ES-I3 (cell line): ENCODE measurements at regions not wholly inside any gene's neighbourhood (a gene's known extent, or its start where the extent isn't known, plus 50 kb on each side); places are given as distances from the start of the nearest gene placed in this dataset.

Experiments
- H3K36me3 ChIP-seq: 2 replicates; pipeline ENCODE4 v1.6.1; 2013; ENCODE audit warnings: mild to moderate bottlenecking, low read length, control low read depth, moderate library complexity; ENCODE audit not compliant: insufficient read depth
- H3K4me1 ChIP-seq: 2 replicates; pipeline ENCODE4 v1.6.1; 2013; ENCODE audit warnings: mild to moderate bottlenecking, control low read depth, low read length; ENCODE audit not compliant: insufficient read depth
- H3K9ac ChIP-seq: 2 replicates; pipeline ENCODE4 v1.6.1; 2013; ENCODE audit warnings: low read depth, mild to moderate bottlenecking, low read length, moderate library complexity
- H3K9me3 ChIP-seq: 2 replicates; pipeline ENCODE4 v1.6.1; 2013; ENCODE audit warnings: mild to moderate bottlenecking, low read length, moderate library complexity; ENCODE audit not compliant: control insufficient read depth, insufficient read depth

DNA sequence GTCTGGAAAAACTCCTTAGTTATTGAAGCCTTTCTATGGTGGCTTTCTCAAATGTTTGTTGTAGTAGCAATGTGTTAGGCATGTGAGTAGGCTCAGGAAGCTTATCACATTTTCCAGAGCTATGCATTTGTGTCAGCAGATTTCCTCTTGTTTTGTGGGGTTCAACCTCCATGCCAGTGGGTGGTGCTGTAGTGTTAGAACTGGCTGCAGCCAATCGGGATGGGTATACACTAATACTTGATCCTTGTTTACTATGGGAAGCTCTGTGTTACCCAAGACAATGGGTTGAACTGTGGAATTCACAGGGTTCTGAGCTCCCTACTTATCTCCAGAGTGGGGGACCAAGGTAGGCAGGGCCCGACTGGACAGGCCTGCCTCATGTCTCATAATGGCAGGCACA is 348.5 kb upstream of the ADAMTS5 start:
- H3K36me3 ChIP-seq: no peaks in the 10 kb centered on the region
- H3K4me1 ChIP-seq: no peaks in the 10 kb centered on the region
- no peaks in the 10 kb centered on the region; the same call in none of the 2 replicates for H3K9me3 ChIP-seq

DNA sequence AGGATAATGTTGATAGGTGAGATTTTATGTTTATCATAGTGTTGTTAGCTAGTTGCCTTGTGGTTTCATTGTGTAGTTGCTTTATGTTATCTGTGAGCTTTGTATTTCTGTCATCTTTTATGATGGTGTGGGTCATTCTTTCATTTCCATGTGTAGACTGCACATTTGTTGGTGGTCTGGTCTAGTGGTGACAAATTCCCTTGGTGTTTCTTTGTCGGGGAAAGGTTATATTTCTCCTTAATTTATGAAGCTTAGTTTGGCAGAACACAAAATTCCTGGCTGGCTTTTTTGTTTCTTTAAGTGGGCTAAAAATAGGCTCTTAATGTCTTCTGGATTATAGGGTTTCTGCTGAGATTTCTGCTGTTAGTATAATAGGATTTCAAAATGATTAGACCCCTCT is 347.2 kb upstream of the ADAMTS5 start:
- Histone ChIP-seq H3K4me1 (no peaks in the 10 kb centered on the region), H3K36me3 (no peaks in the 10 kb centered on the region), H3K9me3 (no peaks in the 10 kb centered on the region; the same call in 1 of the 2 replicates), H3K9ac (no peak overlapping the region)

More for the DNA sequence above, 348.5 kb upstream of the ADAMTS5 start:
- H3K9ac ChIP-seq: no peak overlapping the region

DNA sequence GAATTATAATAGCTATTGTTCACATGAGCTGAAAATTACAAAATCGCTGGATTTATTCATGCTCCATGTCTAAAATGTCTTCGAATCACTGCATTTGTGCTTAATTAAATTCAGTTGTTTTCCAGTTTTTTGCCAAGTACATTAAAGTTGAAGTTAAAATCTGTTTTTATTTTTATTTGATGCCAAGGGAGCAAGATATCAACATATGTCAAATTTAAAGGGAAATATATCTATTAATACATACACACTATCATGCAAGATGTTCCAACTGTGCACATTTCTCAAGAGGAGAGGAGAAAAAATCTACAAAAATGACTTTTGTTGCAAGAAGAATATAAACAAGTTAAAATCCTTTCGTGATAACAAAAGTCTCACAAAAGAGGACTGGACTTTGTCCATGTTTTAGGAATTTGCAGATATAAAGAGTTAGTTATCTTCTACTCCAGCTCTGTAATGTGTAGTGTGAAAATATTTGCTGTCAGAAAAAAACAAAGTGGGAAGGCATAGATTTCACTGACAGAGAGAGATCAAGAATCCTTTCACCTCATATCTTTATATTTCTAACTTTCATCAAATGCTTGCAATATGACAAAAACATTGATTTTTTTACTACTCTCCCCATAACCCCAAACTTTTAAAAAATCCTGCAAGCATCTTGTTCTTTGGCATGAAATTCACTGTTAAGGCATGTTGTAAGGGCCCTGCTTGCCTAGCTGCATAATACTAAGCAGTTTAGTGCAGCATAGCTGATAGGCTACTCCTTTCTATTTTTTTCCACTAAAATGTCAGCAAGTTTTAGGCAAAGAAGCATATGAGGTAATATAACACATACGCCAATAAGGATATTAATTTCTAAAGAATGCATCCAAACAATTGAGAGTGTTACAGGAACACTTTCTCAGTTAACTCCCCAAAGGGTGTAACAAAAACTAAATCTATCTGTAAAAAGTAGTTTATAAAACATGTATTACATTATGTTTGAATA is 340.2 kb upstream of the ADAMTS5 start:
- Histone ChIP-seq H3K9me3 (no peaks in the 10 kb centered on the region; the same call in 1 of the 2 replicates), H3K36me3 (no peaks in the 10 kb centered on the region), H3K9ac (no peak overlapping the region), H3K4me1 (no peaks in the 10 kb centered on the region)

DNA sequence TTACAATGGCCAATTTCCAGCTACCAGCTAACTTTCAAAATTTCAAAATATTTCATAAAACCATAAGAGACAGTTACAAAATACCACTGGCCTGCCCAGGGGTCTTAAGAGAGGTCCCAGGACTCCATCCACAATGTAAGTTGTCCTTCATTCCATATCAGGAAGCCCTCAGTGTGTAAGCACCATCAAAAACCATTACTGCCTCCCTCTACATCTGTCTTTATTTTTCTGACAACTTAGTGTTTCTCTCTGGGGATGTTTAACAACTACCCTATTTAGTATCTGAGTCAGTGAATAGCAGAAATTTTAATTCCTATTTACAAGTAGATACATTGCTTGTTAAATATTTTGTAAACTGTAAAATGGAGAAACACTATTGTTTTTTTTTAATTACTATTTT is 339.3 kb upstream of the ADAMTS5 start:
- H3K36me3 ChIP-seq: no peaks in the 10 kb centered on the region
- no peaks in the 10 kb centered on the region; the same call in 1 of the 2 replicates for H3K9me3 ChIP-seq
- no peak overlapping the region for H3K9ac ChIP-seq
- H3K4me1 ChIP-seq: no peaks in the 10 kb centered on the region

DNA sequence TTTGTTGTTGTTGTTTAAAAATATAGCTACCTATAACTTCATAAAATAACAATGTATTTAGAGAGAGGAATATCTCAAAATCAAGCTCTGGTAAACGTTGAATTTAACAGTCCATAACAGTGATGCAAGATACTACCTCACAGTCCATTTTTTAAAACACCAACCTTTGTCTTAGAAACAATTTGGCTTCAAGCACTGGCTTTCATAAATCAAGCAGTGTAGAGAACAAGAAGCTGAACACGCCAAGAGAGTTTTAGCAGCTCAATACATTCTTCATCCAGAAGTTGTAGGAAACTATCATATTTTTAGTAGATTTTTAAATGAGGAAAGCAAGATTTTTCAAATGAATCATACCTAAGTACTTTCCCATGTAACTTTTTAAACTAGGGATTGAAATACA is 334.3 kb upstream of the ADAMTS5 start:
- Histone ChIP-seq H3K9me3 (peaks cover 3% of the 10 kb centered on the region; the same call in 1 of the 2 replicates), H3K4me1 (no peaks in the 10 kb centered on the region), H3K36me3 (no peaks in the 10 kb centered on the region), H3K9ac (no peak overlapping the region)

DNA sequence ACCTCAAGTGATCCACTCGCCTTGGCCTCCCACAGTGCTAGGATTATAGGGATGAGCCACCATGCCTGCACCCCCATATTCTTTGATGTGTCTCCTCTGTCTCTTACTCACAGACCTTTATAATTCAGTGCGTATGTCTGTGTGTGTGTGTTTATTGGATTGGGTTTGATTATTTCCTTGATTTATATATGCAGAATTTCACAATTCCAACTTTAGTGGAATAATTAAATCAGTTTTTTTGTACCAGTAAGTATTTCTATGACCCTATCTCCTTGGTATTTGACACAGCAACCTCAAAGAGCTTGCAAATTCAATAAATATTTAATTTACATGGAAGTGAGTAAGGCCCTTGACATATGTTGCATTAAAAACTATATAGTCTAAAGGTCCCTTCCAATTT is 333.9 kb upstream of the ADAMTS5 start:
- no peak overlapping the region for H3K9ac ChIP-seq
- H3K9me3 ChIP-seq: peaks cover 3% of the 10 kb centered on the region; the same call in 1 of the 2 replicates
- no peaks in the 10 kb centered on the region for H3K36me3 ChIP-seq
- no peaks in the 10 kb centered on the region for H3K4me1 ChIP-seq

DNA sequence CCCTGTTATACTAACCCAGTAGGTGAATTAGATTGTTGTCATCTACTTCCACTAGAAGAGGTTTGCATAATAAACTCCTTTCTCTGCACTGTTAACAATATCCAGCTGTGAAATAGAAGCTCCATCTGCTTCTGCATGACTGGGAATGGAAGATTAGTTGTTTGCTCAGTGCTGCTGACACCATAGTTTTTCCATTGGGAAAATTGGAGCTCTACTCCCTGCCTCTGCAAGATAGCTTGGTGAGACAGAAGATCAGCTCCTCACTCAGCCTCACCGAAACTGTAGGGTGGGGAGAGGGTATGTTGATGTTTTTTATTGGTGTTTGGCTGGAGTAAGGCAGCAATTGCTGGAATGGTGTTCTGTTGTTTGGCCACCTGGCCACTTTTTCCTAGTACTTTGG is 331.6 kb upstream of the ADAMTS5 start:
- Histone ChIP-seq H3K4me1 (no peaks in the 10 kb centered on the region), H3K9me3 (0 out of 2 replicates have a peak, but pooled peaks cover 3% of the 10 kb centered on the region), H3K9ac (no peak overlapping the region), H3K36me3 (no peaks in the 10 kb centered on the region)

DNA sequence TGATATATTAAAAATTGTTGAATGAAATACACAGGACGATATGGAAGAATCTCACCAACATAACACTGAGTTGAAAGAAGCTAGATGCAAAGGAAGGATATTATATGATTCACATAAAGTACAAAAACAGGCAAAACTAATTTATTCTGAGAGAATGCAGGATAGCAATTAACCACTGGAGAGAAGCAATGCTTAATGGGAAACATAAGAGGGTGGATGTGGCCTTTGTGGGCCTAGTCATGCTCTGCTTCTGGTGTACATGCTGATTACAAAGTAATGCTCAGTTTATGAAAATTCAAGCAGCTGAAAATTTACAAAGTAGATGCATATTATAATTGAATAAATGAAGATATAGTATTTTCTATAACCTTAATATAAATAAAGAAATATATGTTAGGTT is 326.4 kb upstream of the ADAMTS5 start:
- H3K9ac ChIP-seq: no peak overlapping the region
- no peaks in the 10 kb centered on the region for H3K4me1 ChIP-seq
- 0 out of 2 replicates have a peak, but pooled peaks cover 3% of the 10 kb centered on the region for H3K9me3 ChIP-seq
- H3K36me3 ChIP-seq: no peaks in the 10 kb centered on the region

DNA sequence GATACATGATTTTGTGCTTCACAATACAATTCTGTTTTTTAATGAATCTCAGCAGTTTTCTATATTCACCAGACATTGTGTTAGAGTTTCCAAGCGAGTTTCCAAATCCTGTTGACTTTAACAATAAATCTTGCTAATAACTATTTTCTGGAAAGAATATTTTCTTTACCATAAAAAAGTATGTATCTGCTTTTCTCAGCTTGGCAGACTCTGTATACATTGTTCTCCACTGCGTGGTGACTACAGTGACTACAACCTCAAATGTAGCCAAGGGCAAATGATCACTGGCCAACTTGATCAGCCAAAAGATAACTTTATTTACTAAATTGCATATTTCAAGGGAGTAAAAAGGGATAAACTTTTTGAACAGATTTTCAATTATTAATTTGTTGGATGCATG is 325.9 kb upstream of the ADAMTS5 start:
- Histone ChIP-seq H3K9me3 (0 out of 2 replicates have a peak, but pooled peaks cover 3% of the 10 kb centered on the region), H3K9ac (no peak overlapping the region), H3K36me3 (no peaks in the 10 kb centered on the region), H3K4me1 (no peaks in the 10 kb centered on the region)

DNA sequence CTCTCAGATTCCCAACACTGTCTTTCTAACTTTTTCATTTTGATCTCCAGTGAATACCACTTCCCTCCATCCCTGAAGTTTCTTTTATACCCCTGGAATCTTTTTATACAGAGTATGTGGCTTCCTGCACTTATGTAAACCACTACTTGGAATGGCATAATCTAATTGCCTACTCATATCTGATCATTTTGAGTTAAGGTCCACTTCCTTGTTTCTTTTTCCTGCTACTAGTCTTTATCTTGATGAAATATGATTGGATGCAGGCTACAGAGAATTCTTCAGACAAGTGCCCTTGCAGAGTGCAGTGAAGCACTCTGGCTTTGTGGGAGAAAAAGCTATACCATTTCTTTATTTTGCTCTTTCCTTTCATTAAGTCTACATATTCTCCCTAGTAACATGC is 325.3 kb upstream of the ADAMTS5 start:
- Histone ChIP-seq H3K36me3 (no peaks in the 10 kb centered on the region), H3K9ac (no peak overlapping the region), H3K4me1 (no peaks in the 10 kb centered on the region), H3K9me3 (peaks cover 3% of the 10 kb centered on the region; the same call in 1 of the 2 replicates)

DNA sequence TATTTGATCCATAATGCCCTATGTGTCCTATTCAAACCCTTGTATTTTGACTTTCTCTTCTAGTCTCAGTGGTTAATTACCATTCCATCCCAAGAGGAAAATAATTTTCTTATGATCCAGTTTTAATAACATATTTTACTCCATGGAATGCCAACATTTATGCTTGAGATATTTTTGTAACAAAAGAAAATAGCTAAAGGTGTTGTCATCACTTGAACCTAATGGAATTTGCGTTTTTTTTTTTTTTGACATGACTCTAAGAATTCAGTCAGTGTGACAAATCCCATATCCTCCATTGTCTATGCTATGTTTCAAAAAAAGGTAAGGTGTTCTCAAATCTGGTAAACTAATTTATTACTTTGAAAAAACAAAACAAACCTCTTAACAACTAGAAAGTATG is 324.1 kb upstream of the ADAMTS5 start:
- Histone ChIP-seq H3K4me1 (no peaks in the 10 kb centered on the region), H3K9ac (no peak overlapping the region), H3K9me3 (no peaks in the 10 kb centered on the region; the same call in 1 of the 2 replicates), H3K36me3 (no peaks in the 10 kb centered on the region)

DNA sequence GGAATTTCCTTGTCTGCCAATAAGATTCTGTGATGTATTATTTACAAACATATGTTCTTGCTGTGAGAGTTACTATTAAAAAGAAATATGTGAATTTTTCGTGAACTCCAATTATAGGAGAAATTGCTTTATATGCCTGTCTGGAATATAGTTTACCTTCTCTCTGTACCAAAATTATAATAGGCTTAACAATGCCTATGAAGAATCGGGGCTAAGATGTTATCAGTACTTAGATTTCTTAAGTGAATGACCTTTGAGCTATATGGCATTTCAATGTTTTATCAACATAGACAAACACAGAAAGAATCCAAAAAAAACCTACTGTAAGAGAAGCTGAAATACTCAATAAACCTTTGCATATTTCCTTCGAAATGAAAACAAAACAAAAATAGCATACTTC is 323.1 kb upstream of the ADAMTS5 start:
- no peaks in the 10 kb centered on the region for H3K36me3 ChIP-seq
- H3K4me1 ChIP-seq: no peaks in the 10 kb centered on the region
- H3K9ac ChIP-seq: no peak overlapping the region
- H3K9me3 ChIP-seq: no peaks in the 10 kb centered on the region; the same call in 1 of the 2 replicates

DNA sequence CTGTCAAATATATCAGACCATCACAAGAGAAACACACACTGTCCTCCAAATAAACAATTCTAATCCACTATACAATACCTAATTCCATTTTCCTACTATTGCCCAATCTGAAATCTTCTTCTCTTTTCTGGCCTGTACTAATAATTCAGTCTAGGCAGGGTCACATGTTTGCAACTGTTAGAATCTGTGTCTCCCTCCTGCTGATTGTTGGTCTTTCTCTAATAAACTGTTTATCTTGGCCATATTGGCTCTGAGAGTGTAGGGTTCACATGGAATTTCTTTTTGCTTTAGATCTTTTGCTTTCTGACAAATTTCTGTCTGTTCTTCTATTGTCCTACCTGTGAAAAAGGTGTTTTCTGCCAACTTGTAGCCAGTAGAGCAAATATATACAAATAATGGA is 319.9 kb upstream of the ADAMTS5 start:
- H3K4me1 ChIP-seq: no peaks in the 10 kb centered on the region
- no peaks in the 10 kb centered on the region for H3K36me3 ChIP-seq
- H3K9me3 ChIP-seq: no peaks in the 10 kb centered on the region; the same call in 1 of the 2 replicates
- H3K9ac ChIP-seq: no peak overlapping the region

DNA sequence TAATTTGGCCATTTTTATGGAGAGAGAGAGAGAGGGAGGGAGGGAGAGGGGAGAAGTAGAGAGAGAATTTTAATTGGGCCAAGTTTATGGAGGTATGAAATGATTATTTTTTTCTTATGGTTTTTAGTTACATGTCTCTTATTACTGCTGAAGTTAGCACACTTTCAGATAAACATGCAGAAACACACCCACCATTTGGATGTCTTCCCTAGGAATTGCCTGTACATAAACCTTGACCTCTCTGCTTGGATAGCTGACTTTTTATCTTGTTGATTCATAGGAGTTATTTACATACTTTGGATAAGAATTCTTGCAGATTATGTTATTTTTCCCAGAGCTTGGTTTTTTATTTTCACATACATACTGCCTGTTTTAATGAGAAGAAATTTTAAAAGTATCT is 310.2 kb upstream of the ADAMTS5 start:
- Histone ChIP-seq H3K9me3 (no peaks in the 10 kb centered on the region), H3K36me3 (no peaks in the 10 kb centered on the region), H3K9ac (no peak overlapping the region), H3K4me1 (no peaks in the 10 kb centered on the region; the same call in 1 of the 2 replicates)
